A549 (cell line): ENCODE measurements at regions not wholly inside any gene's neighbourhood (a gene's known extent, or its start where the extent isn't known, plus 50 kb on each side); places are given as distances from the start of the nearest gene placed in this dataset.
"Not testable (repeated sequence)": the region's sequence is repeated elsewhere in the genome, so short reads cannot be mapped to it uniquely, and the experiment has no call there.

Source experiments
- ATAC-seq, 2 experiments: fragments of 200-7000 bp in 1 of 2; fragments of >200 bp in 1 of 2; cut with Nextera tagmentation in 1 of 2; cut with Tn5 transposase in 1 of 2; 3 replicates each; pipeline versions ENCODE4 v1.8.0 to v1.9.1; 2018 to 2020; ENCODE audit warnings: mild to moderate bottlenecking in 1 of 2, moderate library complexity in 1 of 2
- CTCF ChIA-PET: fragments of 300-600 bp; sonication (Branson Sonifier 250); formaldehyde crosslinking; extraction: SDS; loops from one replicate; lab custom pipeline; 2021; ENCODE audit warnings: antibody characterized with exemption, inconsistent platforms; lab: Yijun Ruan, JAX
- POLR2A ChIA-PET: fragments of 350-600 bp; formaldehyde crosslinking; extraction: SDS; loops from one replicate; lab custom pipeline; 2021; ENCODE audit warnings: antibody characterized with exemption, inconsistent platforms; lab: Yijun Ruan, JAX
- DNase-seq, 2 experiments: peaks; one replicate each; pipeline versions ENCODE4 v3.0.0 to v3.0.0-alpha.2; 2011 to 2016; ENCODE audit warnings: low read depth in 1 of 2, low spot score in 1 of 2
- FAIRE-seq: peaks from 2 replicates; lab custom pipeline; 2011; peaks lifted over from hg19 to GRCh38; lab: Jason Lieb, UNC
- H3K27ac ChIP-seq, 2 experiments: fragments of >200 bp; sonication (Bioruptor Twin); formaldehyde crosslinking; 3 replicates each; pipeline ENCODE4 v1.5.1; 2016 to 2017
- H3K4me1 ChIP-seq: fragments of >200 bp; sonication (Bioruptor Twin); formaldehyde crosslinking; 3 replicates; pipeline ENCODE4 v1.6.1; 2016
- H3K4me2 ChIP-seq: fragments of >200 bp; sonication (Bioruptor Twin); formaldehyde crosslinking; 3 replicates; pipeline ENCODE4 v1.6.1; 2016
- H3K4me3 ChIP-seq: fragments of >200 bp; sonication (Bioruptor Twin); formaldehyde crosslinking; 3 replicates; pipeline ENCODE4 v1.5.1; 2016
- H3K9me3 ChIP-seq: fragments of >200 bp; sonication (Bioruptor Twin); formaldehyde crosslinking; 3 replicates; pipeline ENCODE4 v1.6.1; 2016
- BHLHE40 ChIP-seq: IDR thresholded peaks from 2 replicates; pipeline ENCODE4 v1.6.1; 2012; ENCODE audit warnings: low read depth, low read length, inconsistent platforms
- CBX8 ChIP-seq: fragments of 200-600 bp; sonication (generic); IDR thresholded peaks from 2 replicates; pipeline ENCODE4 v1.6.1; 2016
- CTCF ChIP-seq: fragments of >200 bp; sonication (Bioruptor Twin); formaldehyde crosslinking; IDR thresholded peaks from 3 replicates; pipeline ENCODE4 v1.5.1; 2016
- EHMT2 ChIP-seq: fragments of 200-600 bp; sonication (generic); IDR thresholded peaks from 2 replicates; pipeline ENCODE4 v1.6.1; 2016; ENCODE audit warnings: antibody characterized with exemption, low read depth, mild to moderate bottlenecking, moderate library complexity
- ELK1 ChIP-seq: fragments of 150-350 bp; IDR thresholded peaks from 2 replicates; pipeline ENCODE4 v1.6.1; 2014; ENCODE audit warnings: low read depth, mild to moderate bottlenecking, low read length
- FOSL2 ChIP-seq, 2 experiments: fragments of 450-650 bp in 1 of 2; fragments of >200 bp in 1 of 2; sonication (Bioruptor Twin) in 1 of 2; formaldehyde crosslinking; IDR thresholded peaks; 2 replicates each; pipeline versions ENCODE4 v1.5.0 to v1.6.1; 2016 to 2020; ENCODE audit warnings: mild to moderate bottlenecking in 1 of 2, moderate library complexity in 1 of 2
- GATA3 ChIP-seq: IDR thresholded peaks from 2 replicates; pipeline ENCODE4 v1.6.1; 2012; ENCODE audit warnings: borderline replicate concordance
- HOXB13 ChIP-seq: fragments of 250-450 bp; sonication (Bioruptor Pico); IDR thresholded peaks from 2 replicates; pipeline ENCODE4 v1.5.0; 2020; ENCODE audit warnings: low read depth, mild to moderate bottlenecking, moderate library complexity
- MAFK ChIP-seq: fragments of 450-650 bp; IDR thresholded peaks from 2 replicates; pipeline ENCODE4 v1.6.1; 2014; ENCODE audit not compliant: partially characterized antibody
- MYC ChIP-seq: IDR thresholded peaks from 2 replicates; pipeline ENCODE4 v1.6.1; 2012; ENCODE audit warnings: mild to moderate bottlenecking, inconsistent platforms, low read length, improper control_type of control experiment, borderline replicate concordance
- PHF8 ChIP-seq: fragments of 200-600 bp; sonication (generic); IDR thresholded peaks from 2 replicates; pipeline ENCODE4 v1.6.1; 2016; ENCODE audit warnings: low read depth, mild to moderate bottlenecking, antibody characterized with exemption, moderate library complexity, borderline replicate concordance
- RAD21 ChIP-seq, 2 experiments: fragments of >200 bp in 1 of 2; sonication (Bioruptor Twin) in 1 of 2; formaldehyde crosslinking in 1 of 2; IDR thresholded peaks in 1 of 2; conservative IDR thresholded peaks in 1 of 2; 2 replicates in 1 of 2; 3 replicates in 1 of 2; pipeline ENCODE4 v1.6.1; 2012 to 2018; ENCODE audit warnings: inconsistent platforms in 1 of 2
- SMC3 ChIP-seq: fragments of >200 bp; sonication (Bioruptor Twin); formaldehyde crosslinking; IDR thresholded peaks from 3 replicates; pipeline ENCODE4 v1.6.1; 2018; ENCODE audit warnings: inconsistent platforms
- SREBF2 ChIP-seq: fragments of 450-650 bp; IDR thresholded peaks from 2 replicates; pipeline ENCODE4 v1.6.1; 2014; ENCODE audit warnings: mild to moderate bottlenecking, moderate library complexity
- WGBS: methylation state at CpG from one replicate; pipeline ENCODE4 v1.1.6; 2017; ENCODE audit errors: missing lambda C conversion rate; 5-methylcytosine and 5-hydroxymethylcytosine counted together
- TF ChIP-seq, protein P1 (sequence below): IDR thresholded peaks from 2 replicates; pipeline ENCODE4 v1.6.1; 2012

- ChIA-PET CTCF (no interaction called here), POLR2A (no interaction called here)
- FAIRE-seq (no peak), ATAC-seq (no peak), DNase-seq (no peak)
- no peaks in the 10 kb centered on the region for H3K9me3 ChIP-seq
- TF ChIP-seq FOSL2 (IDR thresholded peaks at IDR 0.05): no peak
- no peak for TF ChIP-seq FOSL2 (CRISPR knock-in tag; IDR thresholded peaks at IDR 0.05)
- no peak for TF ChIP-seq CBX8
- TF ChIP-seq PHF8: no peak
- no peaks in the 10 kb centered on the region for H3K4me1 ChIP-seq
- WGBS: 38% methylated on average over 1 of the region's 1 CpG
- H3K27ac ChIP-seq: no peak overlapping the region
- no peak overlapping the region for H3K4me3 ChIP-seq
- no peak overlapping the region for H3K4me2 ChIP-seq
Observed at GRCh38 chr11:106305458-106305857, 228.0 kb downstream of the AASDHPPT start.

DNA sequence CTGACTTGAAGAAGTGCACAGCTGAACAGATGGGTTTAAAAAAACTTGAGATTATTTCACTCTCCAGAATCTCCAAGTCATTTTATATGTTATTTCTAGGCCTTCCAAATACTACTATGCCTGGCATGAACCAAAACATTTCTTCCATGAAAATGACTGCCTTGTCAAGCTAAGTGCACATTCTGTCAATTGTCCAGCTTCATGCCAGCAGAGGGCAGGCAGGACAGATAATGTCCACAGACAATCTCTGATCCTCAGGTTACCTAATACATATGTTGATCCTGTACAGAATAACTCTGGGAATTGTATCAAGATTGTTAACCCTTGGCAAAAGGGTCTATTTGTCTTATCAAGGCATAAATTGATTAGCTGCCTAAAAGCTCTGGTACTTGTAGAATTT, 229.5 kb downstream of the AASDHPPT start:
- peak in 1 of 2 experiments; percentile 1 for DNase-seq
- TF ChIP-seq SREBF2 (no peak), SMC3 (peak; percentile 34; the same call in 1 of the 3 replicates), HOXB13 (CRISPR knock-in tag) (no peak), RAD21 (conservative IDR thresholded peaks at IDR 0.05 in 1 of 2, IDR thresholded peaks at IDR 0.05 in 1 of 2) (peak; percentile 24 to 25; a peak in 2 of 5 replicates), CTCF (peak; percentile 16; the same call in 1 of the 3 replicates), GATA3 (no peak)
- Histone ChIP-seq H3K4me3 (no peak overlapping the region), H3K27ac (no peak overlapping the region), H3K4me1 (no peaks in the 10 kb centered on the region), H3K4me2 (no peak overlapping the region), H3K9me3 (no peaks in the 10 kb centered on the region)
- FAIRE-seq: no peak
- CTCF ChIA-PET: interaction anchor here (0.6 to 1.8 kb wide), 2 partner anchors 13 to 116 kb away, joined by 3 to 9 read pairs; no protein-coding TSS in a partner anchor
- POLR2A ChIA-PET: no interaction called here
- no peak for ATAC-seq

DNA sequence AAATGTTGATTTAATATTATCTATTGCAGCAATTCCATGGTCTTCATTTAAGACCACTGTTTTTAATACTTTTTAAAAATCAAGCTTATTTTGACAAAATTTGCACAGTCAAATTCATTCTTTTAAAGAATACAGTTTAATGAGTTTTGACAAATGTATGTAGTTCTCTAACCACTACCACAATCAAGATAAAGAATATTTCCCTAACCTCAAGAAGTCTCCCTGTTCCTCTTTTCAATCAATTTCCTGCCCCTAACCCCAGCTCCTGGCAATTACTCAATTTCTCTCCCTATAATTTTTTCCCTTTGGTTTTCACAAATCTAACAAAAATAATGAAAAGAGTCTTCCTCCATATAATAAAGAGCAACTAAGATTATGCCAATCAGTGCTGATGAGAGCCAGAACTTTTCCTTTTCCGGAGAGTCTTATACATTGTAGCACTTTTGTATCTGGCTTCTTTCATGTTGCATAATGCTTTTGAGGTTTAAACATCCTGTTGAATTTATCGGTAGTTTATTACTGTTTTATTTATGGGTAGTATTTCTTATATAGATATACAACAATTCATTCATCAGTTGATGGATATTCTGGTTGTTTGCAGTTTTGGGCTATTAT, 231.7 kb downstream of the AASDHPPT start:
- DNase-seq: no peak
- no peak for ATAC-seq
- Histone ChIP-seq H3K4me2 (no peak overlapping the region), H3K9me3 (no peaks in the 10 kb centered on the region), H3K27ac (no peak overlapping the region), H3K4me1 (no peaks in the 10 kb centered on the region), H3K4me3 (no peak overlapping the region)
- CTCF ChIA-PET: no interaction called here
- TF ChIP-seq EHMT2: no peak
- no peak for FAIRE-seq
- POLR2A ChIA-PET: no interaction called here
- 86% methylated on average over 2 of the region's 2 CpGs for WGBS

DNA sequence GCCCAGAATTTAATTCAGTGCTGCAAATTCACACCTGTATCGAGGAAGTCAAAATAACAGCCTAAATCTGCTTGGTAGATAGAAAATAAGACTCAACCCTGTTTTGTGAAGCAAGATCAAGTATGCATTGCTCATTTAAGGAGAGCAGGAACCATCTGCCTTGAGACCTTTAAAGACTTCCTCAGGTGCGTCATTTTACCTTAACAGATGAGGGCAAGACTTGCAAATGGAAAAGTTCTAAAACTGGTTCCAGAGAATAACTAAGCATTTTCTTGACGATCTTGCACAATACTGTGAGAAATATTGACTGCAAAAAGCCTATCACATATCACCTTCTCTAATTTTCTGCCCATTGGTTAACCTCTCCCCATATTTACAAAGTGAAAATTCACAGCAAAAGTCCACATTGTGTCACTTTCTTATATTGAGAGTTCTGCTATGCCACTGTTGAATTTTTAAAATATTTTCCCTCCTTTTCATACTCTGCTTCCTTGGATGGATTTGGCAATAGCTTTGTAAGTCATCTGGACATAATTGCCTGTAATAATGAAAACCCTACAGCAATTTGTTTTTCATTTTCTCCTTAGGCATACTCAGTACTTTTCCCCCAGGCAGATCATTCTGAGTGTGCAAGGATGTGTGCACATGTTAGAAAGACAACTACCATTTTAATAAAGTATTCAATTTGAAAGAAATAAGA, 234.2 kb downstream of the AASDHPPT start:
- WGBS: 43% methylated on average over 3 of the region's 3 CpGs
- CTCF ChIA-PET: no interaction called here
- H3K4me1 ChIP-seq: no peaks in the 10 kb centered on the region
- H3K27ac ChIP-seq: no peak overlapping the region
- POLR2A ChIA-PET: no interaction called here
- H3K9me3 ChIP-seq: no peaks in the 10 kb centered on the region
- no peak overlapping the region for H3K4me2 ChIP-seq
- no peak for FAIRE-seq
- ATAC-seq: no peak
- DNase-seq: no peak
- TF ChIP-seq, protein P1, sequence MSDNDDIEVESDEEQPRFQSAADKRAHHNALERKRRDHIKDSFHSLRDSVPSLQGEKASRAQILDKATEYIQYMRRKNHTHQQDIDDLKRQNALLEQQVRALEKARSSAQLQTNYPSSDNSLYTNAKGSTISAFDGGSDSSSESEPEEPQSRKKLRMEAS: no peak
- TF ChIP-seq ELK1 (no peak), MYC (no peak), MAFK (no peak), BHLHE40 (no peak), PHF8 (no peak)
- H3K4me3 ChIP-seq: no peak overlapping the region

- H3K9me3 ChIP-seq, DNase-seq, FAIRE-seq, ATAC-seq, H3K4me1 ChIP-seq, POLR2A ChIA-PET, CTCF ChIA-PET, H3K4me2 ChIP-seq, H3K4me3 ChIP-seq, H3K27ac ChIP-seq: not testable (repeated sequence)
- 57% methylated on average over 3 of the region's 36 CpGs for WGBS
Observed at GRCh38 chr11:106317208-106317773, 239.8 kb downstream of the AASDHPPT start.
